Thyroid gland (tissue), 4 donors: ENCODE measurements at regions not wholly inside any gene's neighbourhood (a gene's known extent, or its start where the extent isn't known, plus 50 kb on each side); places are given as distances from the start of the nearest gene placed in this dataset.

Source experiments
- CTCF ChIP-seq, 6 experiments: fragments of 200-600 bp in 3 of 6; fragments of 450-650 bp in 3 of 6; sonication (generic) in 3 of 6; IDR thresholded peaks; one replicate each; pipeline ENCODE4 v1.5.1; 2016 to 2019; ENCODE audit warnings: antibody characterized with exemption in 6 of 6, mild to moderate bottlenecking in 2 of 6, inconsistent platforms in 1 of 6, moderate library complexity in 1 of 6
- POLR2A ChIP-seq, 2 donors: fragments of 450-650 bp; IDR thresholded peaks; one replicate each; pipeline ENCODE4 v1.6.1; 2017; ENCODE audit warnings: antibody characterized with exemption in 2 of 2, mild to moderate bottlenecking in 2 of 2, moderate library complexity in 1 of 2

GRCh38 chr4:170256807-170257206 lies 167.1 kb upstream of the AADAT start:
- no peak for TF ChIP-seq CTCF (IDR thresholded peaks at IDR 0.05)
- TF ChIP-seq POLR2A (IDR thresholded peaks at IDR 0.05), result no peak
